ENCODE measurements at regions not wholly inside any gene's neighbourhood (a gene's known extent, or its start where the extent isn't known, plus 50 kb on each side); places are given as distances from the start of the nearest gene placed in this dataset.
"Not testable (repeated sequence)": the region's sequence is repeated elsewhere in the genome, so short reads cannot be mapped to it uniquely, and the experiment has no call there.

GRCh38 chr5:75831561-75831960 lies 114.3 kb upstream of the POC5 start:
- in situ Hi-C loops (cut with MboI; ENCODE audit: low pct_unique_long_range_greater_than_20kb, low sequenced_read_pairs, unreplicated experiment), result no loop called here
- no peak for DNase-seq (ENCODE audit: low spot score)
- TF ChIP-seq CTCF (IDR thresholded peaks at IDR 0.05; ENCODE audit: extremely low read depth, insufficient read depth, missing control alignments), result no peak

DNA sequence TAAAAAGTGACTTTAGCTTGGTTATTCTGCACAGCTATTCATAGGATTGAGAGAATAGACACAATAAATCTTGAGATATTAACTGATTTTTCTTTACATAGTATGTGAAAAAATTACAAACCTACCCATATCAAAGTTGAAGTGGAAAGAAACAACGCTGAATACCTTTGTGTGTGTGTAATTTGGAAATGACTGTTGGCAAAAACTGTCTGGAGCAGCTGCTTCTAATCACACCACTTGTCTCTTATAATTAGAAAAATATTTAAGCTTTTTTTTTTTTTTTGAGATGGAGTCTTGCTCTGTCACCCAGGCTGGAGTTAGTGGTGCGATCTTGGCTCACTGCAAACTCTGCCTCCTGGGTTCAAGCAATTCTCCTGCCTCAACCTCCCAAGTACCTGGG lies 110.8 kb upstream of the POC5 start:
- no peak for DNase-seq (ENCODE audit: low spot score)
- in situ Hi-C loops (cut with MboI; ENCODE audit: low pct_unique_long_range_greater_than_20kb, low sequenced_read_pairs, unreplicated experiment), result no loop called here
- TF ChIP-seq CTCF (IDR thresholded peaks at IDR 0.05; ENCODE audit: extremely low read depth, insufficient read depth, missing control alignments), result no peak

DNA sequence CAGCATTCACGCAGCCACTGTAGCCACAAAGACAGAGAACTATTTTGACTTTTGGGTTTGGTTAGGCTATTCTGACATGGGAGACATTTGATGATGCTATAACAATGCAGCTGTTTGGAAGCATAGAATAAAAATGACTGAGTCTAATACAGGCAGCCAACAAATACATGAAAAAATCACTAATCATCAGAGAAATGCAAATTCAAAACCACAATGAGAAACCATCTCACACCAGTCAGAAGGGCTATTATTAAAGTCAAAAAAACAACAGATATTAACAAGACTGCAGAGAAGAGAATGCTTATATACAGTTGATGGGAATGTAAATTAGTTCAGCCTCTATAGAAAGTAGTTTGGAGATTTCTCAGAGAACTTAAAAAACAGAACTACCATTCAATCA lies 107.1 kb upstream of the POC5 start:
- TF ChIP-seq CTCF (IDR thresholded peaks at IDR 0.05; ENCODE audit: extremely low read depth, insufficient read depth, missing control alignments), result no peak

DNA sequence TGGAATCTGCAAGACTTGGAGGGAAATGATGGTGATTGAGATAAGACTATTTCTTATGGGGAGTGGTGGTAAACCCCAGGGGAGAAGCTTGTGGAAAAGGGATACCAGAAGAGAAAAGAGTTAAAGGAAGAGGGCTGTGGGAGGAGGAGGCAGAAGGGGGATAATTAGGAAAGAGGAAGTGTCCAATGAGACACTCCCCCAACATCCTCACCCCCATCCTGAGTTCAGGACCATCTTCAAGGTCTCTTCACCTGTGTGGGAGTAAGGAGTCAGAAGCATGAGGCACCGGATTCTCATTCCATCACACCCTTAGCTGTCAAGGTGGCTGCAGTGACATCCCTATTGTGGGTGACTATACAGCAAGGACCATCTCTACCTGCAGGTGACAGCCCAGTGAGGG lies 106.6 kb upstream of the POC5 start:
- no peak for TF ChIP-seq CTCF (IDR thresholded peaks at IDR 0.05; ENCODE audit: extremely low read depth, insufficient read depth, missing control alignments)
- in situ Hi-C loops (cut with MboI; ENCODE audit: low pct_unique_long_range_greater_than_20kb, low sequenced_read_pairs, unreplicated experiment), result no loop called here

More for the DNA sequence above, 107.1 kb upstream of the POC5 start:
- in situ Hi-C loops (cut with MboI; ENCODE audit: low pct_unique_long_range_greater_than_20kb, low sequenced_read_pairs, unreplicated experiment), result no loop called here
- DNase-seq (ENCODE audit: low spot score), result no peak

GRCh38 chr5:75818661-75819060 lies 101.4 kb upstream of the POC5 start:
- in situ Hi-C loops (cut with MboI; ENCODE audit: low pct_unique_long_range_greater_than_20kb, low sequenced_read_pairs, unreplicated experiment), result no loop called here
- DNase-seq (ENCODE audit: low spot score), result no peak
- no peak for TF ChIP-seq CTCF (IDR thresholded peaks at IDR 0.05; ENCODE audit: extremely low read depth, insufficient read depth, missing control alignments)

More for the DNA sequence above, 106.6 kb upstream of the POC5 start:
- DNase-seq (ENCODE audit: low spot score), result no peak

DNA sequence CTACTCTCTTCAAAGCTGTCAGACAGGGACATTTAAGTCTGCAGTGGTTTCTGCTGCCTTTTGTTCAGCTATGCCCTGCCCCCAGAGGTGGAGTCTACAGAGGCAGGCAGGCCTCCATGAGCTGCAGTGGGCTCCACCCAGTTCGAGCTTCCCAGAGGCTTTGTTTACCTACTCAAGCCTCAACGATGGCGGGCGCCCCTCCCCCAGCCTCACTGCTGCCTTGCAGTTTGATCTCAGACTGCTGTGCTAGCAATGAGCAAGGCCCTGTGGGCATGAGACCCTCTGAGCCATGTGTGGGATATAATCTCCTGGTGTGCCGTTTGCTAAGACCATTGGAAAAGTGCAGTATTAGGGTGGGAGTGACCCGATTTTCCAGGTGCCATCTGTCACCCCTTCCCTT lies 82.5 kb upstream of the POC5 start:
- in situ Hi-C loops (cut with MboI; ENCODE audit: low pct_unique_long_range_greater_than_20kb, low sequenced_read_pairs, unreplicated experiment); DNase-seq (ENCODE audit: low spot score): not testable (repeated sequence)

DNA sequence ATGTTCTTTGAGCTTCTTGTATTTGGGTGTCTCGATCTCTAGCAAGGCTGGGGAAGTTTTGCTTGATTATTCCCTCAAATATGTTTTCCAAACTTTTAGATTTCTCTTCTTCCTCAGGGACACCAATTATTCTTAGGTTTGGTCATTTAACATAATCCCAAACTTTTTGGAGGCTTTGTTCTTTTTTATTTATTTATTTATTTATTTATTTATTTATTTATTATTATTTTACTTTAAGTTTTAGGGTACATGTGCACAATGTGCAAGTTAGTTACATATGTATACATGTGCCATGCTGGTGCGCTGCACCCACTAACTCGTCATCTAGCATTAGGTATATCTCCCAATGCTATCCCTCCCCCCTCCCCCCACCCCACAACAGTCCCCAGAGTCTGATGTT lies 52.1 kb upstream of the POC5 start:
- in situ Hi-C loops (cut with MboI; ENCODE audit: low pct_unique_long_range_greater_than_20kb, low sequenced_read_pairs, unreplicated experiment); DNase-seq (ENCODE audit: low spot score): not testable (repeated sequence)
